RWPE2 (cell line): ENCODE measurements at regions not wholly inside any gene's neighbourhood (a gene's known extent, or its start where the extent isn't known, plus 50 kb on each side); places are given as distances from the start of the nearest gene placed in this dataset.

Experiments
- ATAC-seq: fragments of 200-7000 bp; cut with Tn5 transposase; 3 replicates; pipeline ENCODE4 v1.9.1; 2021; ENCODE audit warnings: low read depth
- DNase-seq: peaks from one replicate; pipeline ENCODE4 v3.0.0-alpha.2; 2020; ENCODE audit warnings: low spot score
- H3K27ac ChIP-seq: fragments of 450-650 bp; 2 replicates; pipeline ENCODE4 v1.5.1; 2017; ENCODE audit warnings: mild to moderate bottlenecking; ENCODE audit not compliant: poor library complexity, severe bottlenecking
- H3K27me3 ChIP-seq: fragments of 250-450 bp; sonication (Bioruptor Pico); 2 replicates; pipeline ENCODE4 v1.5.1; 2021; ENCODE audit warnings: mild to moderate bottlenecking, moderate library complexity; ENCODE audit not compliant: insufficient read depth, poor library complexity, severe bottlenecking
- H3K36me3 ChIP-seq: fragments of 250-450 bp; sonication (Bioruptor Pico); 2 replicates; pipeline ENCODE4 v1.5.1; 2020; ENCODE audit warnings: low read depth, mild to moderate bottlenecking, moderate library complexity
- H3K4me1 ChIP-seq: fragments of 250-450 bp; sonication (Bioruptor Pico); 2 replicates; pipeline ENCODE4 v1.5.1; 2021; ENCODE audit warnings: mild to moderate bottlenecking, moderate library complexity; ENCODE audit not compliant: insufficient read depth, poor library complexity, severe bottlenecking
- H3K4me3 ChIP-seq: fragments of 250-450 bp; sonication (Bioruptor Pico); 2 replicates; pipeline ENCODE4 v1.5.1; 2021; ENCODE audit warnings: mild to moderate bottlenecking, moderate library complexity; ENCODE audit not compliant: severe bottlenecking
- H3K9me3 ChIP-seq: fragments of 250-450 bp; sonication (Bioruptor Pico); 2 replicates; pipeline ENCODE4 v1.5.1; 2021; ENCODE audit warnings: mild to moderate bottlenecking, moderate library complexity; ENCODE audit not compliant: severe bottlenecking
- TF ChIP-seq, protein P1 (sequence below): fragments of 450-650 bp; IDR thresholded peaks from one replicate; pipeline ENCODE4 v1.5.1; 2017; ENCODE audit warnings: mild to moderate bottlenecking, moderate library complexity; ENCODE audit not compliant: poor library complexity, severe bottlenecking

DNA sequence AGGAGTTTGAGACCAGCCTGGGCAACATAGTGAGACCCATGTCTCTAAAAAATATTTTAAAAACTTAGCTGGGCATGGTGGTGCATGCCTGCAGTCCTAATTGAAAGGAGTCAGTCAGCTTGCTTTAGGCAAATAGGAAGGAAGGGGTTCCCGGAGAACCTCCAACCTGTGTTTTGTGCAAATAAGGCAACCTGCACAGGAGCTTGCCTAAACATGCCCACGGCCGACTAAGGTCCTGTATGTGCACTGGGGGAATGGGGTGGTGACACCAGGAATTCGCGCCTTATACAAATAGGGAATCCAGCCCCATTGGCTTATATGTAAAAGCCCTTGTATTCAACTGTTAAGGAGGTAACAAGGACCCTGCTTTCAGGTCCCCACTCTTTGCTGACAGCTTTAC lies 429.2 kb upstream of the ZP4 start:
- TF ChIP-seq, protein P1, sequence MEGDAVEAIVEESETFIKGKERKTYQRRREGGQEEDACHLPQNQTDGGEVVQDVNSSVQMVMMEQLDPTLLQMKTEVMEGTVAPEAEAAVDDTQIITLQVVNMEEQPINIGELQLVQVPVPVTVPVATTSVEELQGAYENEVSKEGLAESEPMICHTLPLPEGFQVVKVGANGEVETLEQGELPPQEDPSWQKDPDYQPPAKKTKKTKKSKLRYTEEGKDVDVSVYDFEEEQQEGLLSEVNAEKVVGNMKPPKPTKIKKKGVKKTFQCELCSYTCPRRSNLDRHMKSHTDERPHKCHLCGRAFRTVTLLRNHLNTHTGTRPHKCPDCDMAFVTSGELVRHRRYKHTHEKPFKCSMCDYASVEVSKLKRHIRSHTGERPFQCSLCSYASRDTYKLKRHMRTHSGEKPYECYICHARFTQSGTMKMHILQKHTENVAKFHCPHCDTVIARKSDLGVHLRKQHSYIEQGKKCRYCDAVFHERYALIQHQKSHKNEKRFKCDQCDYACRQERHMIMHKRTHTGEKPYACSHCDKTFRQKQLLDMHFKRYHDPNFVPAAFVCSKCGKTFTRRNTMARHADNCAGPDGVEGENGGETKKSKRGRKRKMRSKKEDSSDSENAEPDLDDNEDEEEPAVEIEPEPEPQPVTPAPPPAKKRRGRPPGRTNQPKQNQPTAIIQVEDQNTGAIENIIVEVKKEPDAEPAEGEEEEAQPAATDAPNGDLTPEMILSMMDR = no peak
- no peaks in the 10 kb centered on the region for H3K27me3 ChIP-seq
- no peaks in the 10 kb centered on the region for H3K36me3 ChIP-seq
- ATAC-seq = no peak
- H3K9me3 ChIP-seq = no peaks in the 10 kb centered on the region
- no peak overlapping the region for H3K4me3 ChIP-seq
- H3K27ac ChIP-seq = no peak overlapping the region
- DNase-seq = no peak
- no peaks in the 10 kb centered on the region for H3K4me1 ChIP-seq

DNA sequence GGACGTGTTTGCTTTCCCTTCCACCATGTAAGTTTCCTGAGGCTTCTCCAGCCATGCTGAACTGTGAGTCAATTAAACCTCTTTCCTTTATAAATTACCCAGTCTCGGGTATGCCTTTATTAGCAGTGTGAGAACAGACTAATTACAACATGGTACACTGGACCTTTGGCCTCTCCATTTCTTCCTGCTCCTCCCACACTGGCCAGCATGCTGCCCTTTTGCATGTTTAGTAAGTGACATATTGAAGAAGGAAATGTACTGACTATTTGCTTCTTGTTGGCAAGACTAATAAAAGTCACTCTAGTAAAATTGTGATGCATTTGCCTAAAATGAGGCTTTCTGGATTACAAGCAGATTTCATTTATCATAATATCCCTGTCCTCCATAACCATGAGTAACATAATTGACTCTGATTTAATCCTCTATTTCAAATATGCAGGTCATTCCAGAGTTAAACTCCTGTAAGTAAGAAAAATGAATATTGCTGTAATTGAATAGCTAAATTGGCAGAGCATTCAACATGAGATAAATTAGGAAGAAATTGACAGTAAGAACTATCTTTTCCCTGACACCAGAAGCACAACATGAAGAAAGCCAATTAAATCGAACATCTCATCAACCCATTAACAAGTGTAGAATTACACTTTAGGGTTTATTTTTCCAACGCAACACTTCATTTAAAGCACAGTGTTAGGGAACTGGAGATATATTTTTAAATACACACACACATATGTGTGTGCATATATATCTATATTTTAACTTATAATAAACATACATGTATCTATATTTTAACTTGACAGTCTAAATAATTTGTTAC lies 427.8 kb upstream of the ZP4 start:
- DNase-seq (no peak), ATAC-seq (no peak)
- Histone ChIP-seq H3K9me3 (no peaks in the 10 kb centered on the region), H3K36me3 (no peaks in the 10 kb centered on the region), H3K4me3 (no peak overlapping the region), H3K27me3 (no peaks in the 10 kb centered on the region), H3K4me1 (no peaks in the 10 kb centered on the region), H3K27ac (no peak overlapping the region)
- TF ChIP-seq, protein P1 = no peak

DNA sequence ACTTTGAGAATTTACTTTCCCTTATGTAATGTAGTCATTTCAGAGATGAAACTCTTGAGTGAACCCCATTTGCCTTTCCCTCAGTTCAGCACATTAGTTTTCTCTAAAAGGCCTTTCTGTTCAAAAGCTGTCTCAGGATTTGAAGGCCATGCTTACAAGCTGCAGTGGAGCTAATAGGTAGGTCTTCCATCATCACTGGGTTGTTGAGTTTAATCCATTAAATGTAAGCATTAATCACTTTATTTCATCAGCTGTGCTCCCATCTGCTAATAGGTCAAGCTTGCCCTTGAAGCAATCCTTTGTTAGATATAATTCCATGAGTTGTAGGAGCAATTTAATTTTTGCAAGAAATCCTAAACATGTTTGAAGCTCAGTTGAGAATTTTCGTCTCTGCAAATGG lies 422.2 kb upstream of the ZP4 start:
- Histone ChIP-seq H3K9me3 (no peaks in the 10 kb centered on the region), H3K27ac (no peak overlapping the region), H3K4me1 (no peaks in the 10 kb centered on the region), H3K4me3 (no peak overlapping the region), H3K27me3 (no peaks in the 10 kb centered on the region), H3K36me3 (no peaks in the 10 kb centered on the region)
- DNase-seq (no peak), ATAC-seq (no peak)
- TF ChIP-seq, protein P1 = no peak

DNA sequence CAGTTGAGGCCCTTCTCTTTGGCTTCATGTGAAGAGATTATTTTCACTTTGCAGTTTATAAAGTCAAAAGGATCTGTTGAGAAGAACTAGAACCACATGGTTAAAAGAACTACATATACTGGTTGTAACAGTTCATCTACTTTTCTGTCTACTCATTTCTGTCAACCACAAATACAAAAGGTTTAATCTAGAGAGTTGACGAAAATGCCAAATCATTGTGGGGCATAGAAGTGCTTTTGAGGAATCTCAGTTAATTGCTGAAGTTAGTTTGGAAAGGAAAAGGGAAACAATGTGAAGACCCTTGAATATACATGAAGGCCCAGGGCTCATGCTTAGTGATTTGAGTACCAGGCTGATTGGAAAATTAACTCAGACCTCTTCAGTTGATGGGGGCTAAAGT lies 415.7 kb upstream of the ZP4 start:
- no peak overlapping the region for H3K27ac ChIP-seq
- TF ChIP-seq, protein P1 = no peak
- DNase-seq (no peak), ATAC-seq (no peak)
- H3K4me3 ChIP-seq = no peak overlapping the region
- no peaks in the 10 kb centered on the region for H3K4me1 ChIP-seq
- H3K36me3 ChIP-seq = no peaks in the 10 kb centered on the region
- H3K9me3 ChIP-seq = no peaks in the 10 kb centered on the region
- no peaks in the 10 kb centered on the region for H3K27me3 ChIP-seq

DNA sequence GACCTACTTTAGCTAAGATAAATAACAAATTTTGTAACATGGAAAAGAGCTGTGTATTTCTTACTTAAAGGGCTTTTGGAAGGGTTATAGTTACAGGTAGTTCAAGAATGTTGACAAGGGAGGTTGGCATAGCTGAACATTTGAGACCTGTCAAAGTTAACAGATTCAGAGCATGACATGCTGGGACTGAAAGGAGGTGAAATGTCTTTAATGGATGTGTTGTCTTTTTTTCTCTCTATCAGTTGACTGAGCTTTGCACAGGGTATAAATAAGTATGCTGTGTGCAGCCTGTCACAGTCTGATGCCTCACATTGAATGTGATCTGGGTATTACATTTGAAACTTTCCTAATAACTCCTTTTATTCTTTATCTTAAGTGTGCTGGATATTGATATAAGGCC lies 411.9 kb upstream of the ZP4 start:
- Histone ChIP-seq H3K36me3 (no peaks in the 10 kb centered on the region), H3K4me1 (no peaks in the 10 kb centered on the region), H3K27me3 (no peaks in the 10 kb centered on the region), H3K4me3 (no peak overlapping the region), H3K27ac (no peak overlapping the region), H3K9me3 (no peaks in the 10 kb centered on the region)
- ATAC-seq = no peak
- DNase-seq = no peak
- TF ChIP-seq, protein P1 = no peak
